ENCODE measurements at regions not wholly inside any gene's neighbourhood (a gene's known extent, or its start where the extent isn't known, plus 50 kb on each side); places are given as distances from the start of the nearest gene placed in this dataset.

- ChIA-PET RAD21 (ENCODE audit: low non-redundant PET in 1 of 2, low total read pairs in 2 of 2, uncharacterized antibody in 2 of 2, unreplicated experiment in 2 of 2) (no interaction called here), CTCF (no interaction called here), POLR2A (no interaction called here)
- no peaks in the 10 kb centered on the region for H3K9me2 ChIP-seq (ENCODE audit: insufficient read depth)
- H3K4me1 ChIP-seq (ENCODE audit: control insufficient read depth in 1 of 2, insufficient read depth in 2 of 2, low read length in 2 of 2), result no peaks in the 10 kb centered on the region
- intact Hi-C loops (cut with micrococcal nuclease), result no loop called here
- H3K4me2 ChIP-seq (ENCODE audit: low read length), result no peak overlapping the region
- DNase-seq (ENCODE audit: low read depth, low spot score) (no peak), ATAC-seq (no peak)
- no peaks in the 10 kb centered on the region for H3K79me2 ChIP-seq (ENCODE audit: insufficient read depth, low read length)
- BruUV-seq (replicated peaks), result no TSS peak
- no peaks in the 10 kb centered on the region for H3K36me3 ChIP-seq (ENCODE audit: control insufficient read depth in 1 of 2, insufficient read depth in 2 of 2, low read length in 2 of 2)
- H3K9me3 ChIP-seq (ENCODE audit: control insufficient read depth in 1 of 2, insufficient read depth in 1 of 2, low read depth in 1 of 2, low read length in 2 of 2), result no peaks in the 10 kb centered on the region
- H3K4me3 ChIP-seq (replicated peaks in 1 of 2; ENCODE audit: low read depth in 1 of 2, low read length in 2 of 2), result no peak overlapping the region
- no peak overlapping the region for H3K9ac ChIP-seq (ENCODE audit: low read length)
- no peak for TF ChIP-seq EGR1 (IDR thresholded peaks at IDR 0.05; ENCODE audit: low read depth)
- TF ChIP-seq, protein P1, sequence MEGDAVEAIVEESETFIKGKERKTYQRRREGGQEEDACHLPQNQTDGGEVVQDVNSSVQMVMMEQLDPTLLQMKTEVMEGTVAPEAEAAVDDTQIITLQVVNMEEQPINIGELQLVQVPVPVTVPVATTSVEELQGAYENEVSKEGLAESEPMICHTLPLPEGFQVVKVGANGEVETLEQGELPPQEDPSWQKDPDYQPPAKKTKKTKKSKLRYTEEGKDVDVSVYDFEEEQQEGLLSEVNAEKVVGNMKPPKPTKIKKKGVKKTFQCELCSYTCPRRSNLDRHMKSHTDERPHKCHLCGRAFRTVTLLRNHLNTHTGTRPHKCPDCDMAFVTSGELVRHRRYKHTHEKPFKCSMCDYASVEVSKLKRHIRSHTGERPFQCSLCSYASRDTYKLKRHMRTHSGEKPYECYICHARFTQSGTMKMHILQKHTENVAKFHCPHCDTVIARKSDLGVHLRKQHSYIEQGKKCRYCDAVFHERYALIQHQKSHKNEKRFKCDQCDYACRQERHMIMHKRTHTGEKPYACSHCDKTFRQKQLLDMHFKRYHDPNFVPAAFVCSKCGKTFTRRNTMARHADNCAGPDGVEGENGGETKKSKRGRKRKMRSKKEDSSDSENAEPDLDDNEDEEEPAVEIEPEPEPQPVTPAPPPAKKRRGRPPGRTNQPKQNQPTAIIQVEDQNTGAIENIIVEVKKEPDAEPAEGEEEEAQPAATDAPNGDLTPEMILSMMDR (IDR thresholded peaks at IDR 0.05 in 2 of 3, conservative IDR thresholded peaks at IDR 0.05 in 1 of 3; ENCODE audit: borderline replicate concordance in 1 of 3, insufficient read depth in 1 of 3, low read depth in 2 of 3, low read length in 2 of 3), result peak in 2 of 3 experiments; percentile 28 to 33; a peak in 4 of 6 replicates
- no peaks in the 10 kb centered on the region for H4K20me1 ChIP-seq (ENCODE audit: insufficient read depth)
- no peak overlapping the region for H3K27ac ChIP-seq (ENCODE audit: low read depth, low read length)
- H2AFZ ChIP-seq (ENCODE audit: low read depth, low read length, poor library complexity, severe bottlenecking), result no peak overlapping the region
- no peaks in the 10 kb centered on the region for H3K27me3 ChIP-seq (ENCODE audit: insufficient read depth, low read length)
Measured at GRCh38 chr2:108069515-108070310, 83.4 kb downstream of the SLC5A7 start.

DNA sequence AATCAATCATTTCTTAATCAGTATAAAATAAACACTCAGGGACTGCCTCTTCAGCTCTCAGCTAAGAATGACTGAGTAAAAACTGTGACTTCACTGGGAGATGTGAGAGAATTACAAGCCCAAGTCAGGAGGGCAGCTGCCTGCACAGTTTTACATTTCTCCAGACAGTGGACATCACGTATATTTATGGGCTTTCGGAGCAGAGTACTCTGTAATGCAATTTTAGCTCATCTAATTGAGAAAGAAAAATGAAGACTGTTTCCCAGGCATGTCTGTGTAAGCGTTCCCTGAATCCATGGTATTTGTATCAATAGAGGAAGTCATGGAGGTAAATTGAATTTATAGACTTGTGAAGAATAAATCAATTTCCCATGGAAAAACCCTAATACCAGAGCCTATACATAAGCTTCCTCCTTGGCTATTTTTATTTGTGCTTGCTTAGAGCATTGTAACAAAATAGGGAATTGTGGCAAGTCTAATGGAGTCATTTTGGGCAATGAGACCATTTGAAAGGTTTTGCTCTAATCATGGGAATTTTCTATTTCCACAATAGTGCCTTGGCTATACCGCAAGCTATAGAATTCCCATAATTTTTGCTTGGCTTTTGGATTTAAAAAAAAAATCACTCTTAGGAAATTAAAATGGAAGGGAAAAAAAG lies 87.2 kb downstream of the SLC5A7 start:
- H3K4me3 ChIP-seq (replicated peaks in 1 of 2; ENCODE audit: low read depth in 1 of 2, low read length in 2 of 2), result no peak overlapping the region
- intact Hi-C loops (cut with micrococcal nuclease), result no loop called here
- DNase-seq (ENCODE audit: low read depth, low spot score) (no peak), ATAC-seq (no peak)
- no peaks in the 10 kb centered on the region; the same call in 1 of the 2 replicates for H3K27me3 ChIP-seq (ENCODE audit: insufficient read depth, low read length)
- H3K9me3 ChIP-seq (ENCODE audit: control insufficient read depth in 1 of 2, insufficient read depth in 1 of 2, low read depth in 1 of 2, low read length in 2 of 2), result no peaks in the 10 kb centered on the region
- no peaks in the 10 kb centered on the region for H3K79me2 ChIP-seq (ENCODE audit: insufficient read depth, low read length)
- no peak overlapping the region for H2AFZ ChIP-seq (ENCODE audit: low read depth, low read length, poor library complexity, severe bottlenecking)
- no peaks in the 10 kb centered on the region for H3K4me1 ChIP-seq (ENCODE audit: control insufficient read depth in 1 of 2, insufficient read depth in 2 of 2, low read length in 2 of 2)
- no peak overlapping the region for H3K4me2 ChIP-seq (ENCODE audit: low read length)
- no peaks in the 10 kb centered on the region for H4K20me1 ChIP-seq (ENCODE audit: insufficient read depth)
- H3K9me2 ChIP-seq (ENCODE audit: insufficient read depth), result no peaks in the 10 kb centered on the region
- no peak overlapping the region for H3K27ac ChIP-seq (ENCODE audit: low read depth, low read length)
- BruUV-seq (replicated peaks), result no TSS peak
- ChIA-PET CTCF (no interaction called here), RAD21 (ENCODE audit: low non-redundant PET in 1 of 2, low total read pairs in 2 of 2, uncharacterized antibody in 2 of 2, unreplicated experiment in 2 of 2) (no interaction called here), POLR2A (no interaction called here)
- H3K9ac ChIP-seq (ENCODE audit: low read length), result no peak overlapping the region
- no peaks in the 10 kb centered on the region for H3K36me3 ChIP-seq (ENCODE audit: control insufficient read depth in 1 of 2, insufficient read depth in 2 of 2, low read length in 2 of 2)
- TF ChIP-seq JUND (IDR thresholded peaks at IDR 0.05), result no peak
- TF ChIP-seq RAD21 (IDR thresholded peaks at IDR 0.05; ENCODE audit: low read depth), result no peak
- TF ChIP-seq CEBPB (IDR thresholded peaks at IDR 0.05; ENCODE audit: low read depth), result no peak
- TF ChIP-seq SP1 (IDR thresholded peaks at IDR 0.05; ENCODE audit: low read depth), result no peak
- no peak for TF ChIP-seq TCF7L2 (IDR thresholded peaks at IDR 0.05; ENCODE audit: borderline replicate concordance, extremely low read depth, insufficient read depth, insufficient read length)
- TF ChIP-seq, protein P1 (IDR thresholded peaks at IDR 0.05 in 2 of 3, conservative IDR thresholded peaks at IDR 0.05 in 1 of 3; ENCODE audit: borderline replicate concordance in 1 of 3, insufficient read depth in 1 of 3, low read depth in 2 of 3, low read length in 2 of 3), result no peak
- TF ChIP-seq, protein P2, sequence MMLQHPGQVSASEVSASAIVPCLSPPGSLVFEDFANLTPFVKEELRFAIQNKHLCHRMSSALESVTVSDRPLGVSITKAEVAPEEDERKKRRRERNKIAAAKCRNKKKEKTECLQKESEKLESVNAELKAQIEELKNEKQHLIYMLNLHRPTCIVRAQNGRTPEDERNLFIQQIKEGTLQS (IDR thresholded peaks at IDR 0.05), result no peak
- TF ChIP-seq REST (IDR thresholded peaks at IDR 0.05; ENCODE audit: low read depth), result no peak

All from HCT116 (cell line).